A549 (cell line): ENCODE measurements at regions not wholly inside any gene's neighbourhood (a gene's known extent, or its start where the extent isn't known, plus 50 kb on each side); places are given as distances from the start of the nearest gene placed in this dataset.

Experiments used
- POLR2A ChIP-seq: IDR thresholded peaks from 2 replicates; pipeline ENCODE4 v1.6.1; 2012; ENCODE audit warnings: mild to moderate bottlenecking, low read length
- RAD21 ChIP-seq, 2 experiments: fragments of >200 bp in 1 of 2; sonication (Bioruptor Twin) in 1 of 2; formaldehyde crosslinking in 1 of 2; IDR thresholded peaks in 1 of 2; conservative IDR thresholded peaks in 1 of 2; 2 replicates in 1 of 2; 3 replicates in 1 of 2; pipeline ENCODE4 v1.6.1; 2012 to 2018; ENCODE audit warnings: inconsistent platforms in 1 of 2
- RNF2 ChIP-seq: fragments of 200-600 bp; sonication (generic); IDR thresholded peaks from 2 replicates; pipeline ENCODE4 v1.6.1; 2016; ENCODE audit warnings: low read depth, mild to moderate bottlenecking, antibody characterized with exemption, moderate library complexity, borderline replicate concordance
- TP53 ChIP-seq: fragments of 250-450 bp; sonication (Bioruptor Pico); IDR thresholded peaks from 2 replicates; pipeline ENCODE4 v1.5.0; 2021; ENCODE audit warnings: mild to moderate bottlenecking, moderate library complexity
- TF ChIP-seq, protein P1 (sequence below): fragments of >200 bp; sonication (Bioruptor Twin); formaldehyde crosslinking; IDR thresholded peaks from 3 replicates; pipeline ENCODE4 v1.5.1; 2016

DNA sequence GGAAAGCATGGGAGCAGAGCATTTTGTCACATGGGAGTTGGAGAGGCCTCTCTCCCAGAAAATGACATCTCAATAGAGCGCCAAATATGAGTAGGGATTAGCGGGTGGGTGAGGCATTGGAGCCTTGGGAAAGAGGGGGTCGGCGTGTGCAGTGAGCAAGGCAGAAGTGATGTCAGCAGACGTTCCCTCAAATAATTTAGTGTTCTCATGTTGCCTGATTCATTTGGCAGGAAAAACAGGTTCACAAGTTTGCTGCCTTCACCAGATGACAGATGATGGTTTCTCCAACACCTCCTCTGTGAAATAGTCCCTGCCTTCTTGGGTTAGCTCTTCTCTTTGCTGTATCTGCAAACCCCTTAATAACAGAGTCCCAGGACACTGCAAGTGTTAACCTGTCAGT is 118.5 kb upstream of the ARHGAP20 start:
- TF ChIP-seq, protein P1, sequence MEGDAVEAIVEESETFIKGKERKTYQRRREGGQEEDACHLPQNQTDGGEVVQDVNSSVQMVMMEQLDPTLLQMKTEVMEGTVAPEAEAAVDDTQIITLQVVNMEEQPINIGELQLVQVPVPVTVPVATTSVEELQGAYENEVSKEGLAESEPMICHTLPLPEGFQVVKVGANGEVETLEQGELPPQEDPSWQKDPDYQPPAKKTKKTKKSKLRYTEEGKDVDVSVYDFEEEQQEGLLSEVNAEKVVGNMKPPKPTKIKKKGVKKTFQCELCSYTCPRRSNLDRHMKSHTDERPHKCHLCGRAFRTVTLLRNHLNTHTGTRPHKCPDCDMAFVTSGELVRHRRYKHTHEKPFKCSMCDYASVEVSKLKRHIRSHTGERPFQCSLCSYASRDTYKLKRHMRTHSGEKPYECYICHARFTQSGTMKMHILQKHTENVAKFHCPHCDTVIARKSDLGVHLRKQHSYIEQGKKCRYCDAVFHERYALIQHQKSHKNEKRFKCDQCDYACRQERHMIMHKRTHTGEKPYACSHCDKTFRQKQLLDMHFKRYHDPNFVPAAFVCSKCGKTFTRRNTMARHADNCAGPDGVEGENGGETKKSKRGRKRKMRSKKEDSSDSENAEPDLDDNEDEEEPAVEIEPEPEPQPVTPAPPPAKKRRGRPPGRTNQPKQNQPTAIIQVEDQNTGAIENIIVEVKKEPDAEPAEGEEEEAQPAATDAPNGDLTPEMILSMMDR, result no peak
- TF ChIP-seq RNF2, result no peak
- no peak for TF ChIP-seq RAD21 (conservative IDR thresholded peaks at IDR 0.05 in 1 of 2, IDR thresholded peaks at IDR 0.05 in 1 of 2)
- TF ChIP-seq TP53 (CRISPR knock-in tag), result no peak
- TF ChIP-seq POLR2A, result no peak
